Suppressor macrophage treated with lipopolysaccharide for 1 hour (primary cell): ENCODE measurements at regions not wholly inside any gene's neighbourhood (a gene's known extent, or its start where the extent isn't known, plus 50 kb on each side); places are given as distances from the start of the nearest gene placed in this dataset.

Experiments used
- DNase-seq, 3 donors: peaks; one replicate each; pipeline ENCODE4 v3.0.0-alpha.2; 2020 to 2022

DNA sequence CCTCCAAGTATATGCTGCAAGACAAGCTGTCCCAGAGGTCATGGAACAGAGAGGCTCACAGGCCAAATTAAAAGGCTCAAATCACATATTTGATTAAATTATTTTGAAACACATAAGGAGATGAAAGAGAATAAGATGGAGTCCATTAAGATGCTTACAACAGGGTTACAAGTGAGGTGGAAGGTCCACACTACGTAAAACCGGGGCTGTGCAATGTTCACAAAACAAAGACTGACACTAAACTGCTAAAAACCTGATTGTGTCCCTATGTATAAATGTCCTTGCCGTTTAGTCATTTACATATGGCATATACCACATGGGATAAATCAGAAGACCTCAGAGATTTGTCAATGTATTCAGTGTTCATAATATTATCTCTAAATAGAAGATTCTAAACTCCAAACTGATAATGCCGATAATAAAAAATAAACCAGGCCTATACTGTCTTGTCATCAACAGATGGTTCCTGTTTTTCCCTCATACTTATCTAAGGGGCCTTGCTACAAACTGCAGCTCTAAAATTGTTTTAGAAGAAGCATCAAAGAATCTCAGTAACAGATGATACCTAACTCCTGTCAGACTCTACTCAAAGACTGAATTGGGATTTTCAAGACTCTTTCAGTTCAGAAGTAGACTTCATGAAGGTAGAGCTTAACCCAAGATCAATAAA lies 51.8 kb upstream of the RIPOR2 start:
- no peak for DNase-seq

DNA sequence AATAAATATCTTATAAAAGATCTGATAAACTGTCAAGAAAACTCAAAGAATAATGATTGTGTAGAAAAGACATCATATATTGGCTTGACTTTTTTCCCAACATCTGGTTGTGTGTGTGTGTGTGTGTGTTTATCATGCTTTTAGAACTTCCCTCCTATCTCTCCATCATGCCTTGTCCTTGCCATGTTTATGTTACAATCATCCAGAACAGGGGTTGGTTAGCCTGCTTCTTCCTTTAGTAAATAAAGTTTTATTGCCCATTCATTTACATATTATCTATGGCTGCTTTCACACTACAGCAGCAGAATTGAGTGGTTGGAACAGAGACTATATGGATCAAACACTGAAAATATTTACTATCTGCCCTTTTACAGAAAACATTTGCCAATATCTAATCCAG lies 52.8 kb upstream of the RIPOR2 start:
- no peak for DNase-seq

GRCh38 chr6:24990236-24990845 lies 54.6 kb upstream of the RIPOR2 start:
- no peak for DNase-seq

- DNase-seq, result no peak
These were observed 55.4 kb upstream of the RIPOR2 start for GRCh38 chr6:24990944-24991809.

- DNase-seq, result peak; percentile 84 to 88 (median 84)
These were observed 56.2 kb upstream of the RIPOR2 start for GRCh38 chr6:24991810-24992467.

DNA sequence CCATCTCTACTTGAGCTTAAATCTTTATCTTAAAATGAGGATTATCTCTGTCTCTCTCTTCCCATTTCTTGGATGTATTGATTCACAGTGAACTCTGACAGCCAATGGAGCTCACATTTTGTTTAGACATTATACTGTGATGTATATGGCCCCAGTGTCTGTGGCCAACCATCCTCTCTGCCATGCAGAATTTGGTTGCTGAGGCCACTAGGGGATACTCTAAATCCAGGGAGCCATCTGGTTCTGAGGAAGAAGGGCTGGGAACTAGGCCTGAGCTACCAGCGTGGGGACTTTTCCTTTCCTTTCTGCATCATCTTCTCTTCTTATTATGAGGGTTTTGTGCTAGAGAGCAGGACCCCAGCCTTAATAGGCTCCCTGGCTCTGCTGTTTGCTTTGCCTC lies 59.1 kb upstream of the RIPOR2 start:
- DNase-seq, result no peak

DNA sequence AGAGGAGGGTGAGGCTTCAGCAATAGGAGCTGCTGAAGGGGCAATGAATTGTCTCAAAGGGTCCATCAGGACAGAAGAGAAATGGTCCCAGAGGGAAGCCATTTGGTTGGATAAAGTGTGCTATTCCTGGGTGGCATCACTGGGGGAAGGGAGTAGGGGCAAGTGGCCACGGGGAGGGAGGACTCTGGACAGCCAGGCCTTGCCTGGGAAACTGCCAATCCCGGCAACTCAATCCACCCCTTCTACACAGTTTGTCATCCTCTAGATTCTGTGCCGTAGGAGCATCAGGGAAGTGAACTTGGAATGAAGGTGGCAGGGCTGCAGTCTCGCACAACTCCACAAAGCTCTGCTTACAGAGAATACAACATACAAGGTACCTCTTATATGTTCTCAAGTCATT lies 59.5 kb upstream of the RIPOR2 start:
- no peak for DNase-seq

DNA sequence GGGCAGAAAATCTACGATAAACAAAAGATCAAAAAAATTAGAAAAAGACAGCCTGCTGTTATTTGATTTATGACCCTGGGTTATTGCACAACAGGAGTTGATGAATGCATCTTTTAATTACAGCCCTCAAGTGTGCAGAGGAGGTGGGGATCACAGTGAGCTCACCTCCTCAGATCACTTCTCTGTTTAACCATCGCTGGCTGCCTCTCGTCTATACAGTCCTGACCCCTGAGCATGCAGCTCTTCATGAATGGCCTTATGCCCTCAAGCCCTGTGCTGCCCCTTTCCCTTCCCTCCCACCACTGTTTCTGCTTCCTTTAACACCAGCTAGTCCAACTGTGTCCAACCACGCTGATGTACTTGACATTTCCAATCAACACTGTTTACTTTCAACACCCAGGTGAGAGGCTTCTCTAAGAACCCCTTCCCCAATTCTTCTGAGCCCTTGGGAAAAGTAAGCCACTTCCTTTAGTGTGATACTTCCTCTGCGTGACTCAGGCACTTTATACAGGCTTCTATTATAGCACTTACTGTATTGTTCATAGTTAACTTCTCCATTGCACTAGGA lies 60.6 kb upstream of the RIPOR2 start:
- DNase-seq, result peak; percentile 44 to 76 (median 69)

- peak in 2 of 3 donors; percentile 58 for DNase-seq
These were observed 61.5 kb upstream of the RIPOR2 start for GRCh38 chr6:24997231-24997630.

GRCh38 chr6:24997905-24998304 lies 62.1 kb upstream of the RIPOR2 start:
- DNase-seq, result peak in 1 of 3 donors; percentile 11

GRCh38 chr6:25002326-25003091 lies 66.7 kb upstream of the RIPOR2 start:
- no peak for DNase-seq

DNA sequence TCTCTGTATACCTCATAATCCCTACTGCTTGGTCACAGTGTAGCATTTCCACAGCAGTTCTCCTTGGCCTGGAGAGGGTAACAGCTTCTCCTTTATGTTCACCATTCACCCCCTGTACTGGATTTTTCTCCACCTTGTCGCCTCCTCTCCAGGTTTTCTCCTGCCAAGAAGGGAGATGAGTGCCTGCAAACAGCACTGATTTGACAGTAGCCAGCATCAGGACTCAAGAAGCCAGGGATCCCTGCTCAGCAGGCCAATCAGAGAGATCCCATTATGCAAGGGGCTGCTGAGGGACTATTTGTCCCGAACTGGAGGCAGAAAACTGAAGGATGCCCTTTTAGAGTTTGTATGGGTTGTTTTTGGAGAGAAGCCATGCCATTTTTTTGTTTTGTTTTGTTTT lies 68.6 kb upstream of the RIPOR2 start:
- no peak for DNase-seq

- DNase-seq, result no peak
These were observed 69.2 kb upstream of the RIPOR2 start for GRCh38 chr6:25005010-25005409.

- DNase-seq, result no peak
These were observed 70.3 kb upstream of the RIPOR2 start for GRCh38 chr6:25006075-25006474.

DNA sequence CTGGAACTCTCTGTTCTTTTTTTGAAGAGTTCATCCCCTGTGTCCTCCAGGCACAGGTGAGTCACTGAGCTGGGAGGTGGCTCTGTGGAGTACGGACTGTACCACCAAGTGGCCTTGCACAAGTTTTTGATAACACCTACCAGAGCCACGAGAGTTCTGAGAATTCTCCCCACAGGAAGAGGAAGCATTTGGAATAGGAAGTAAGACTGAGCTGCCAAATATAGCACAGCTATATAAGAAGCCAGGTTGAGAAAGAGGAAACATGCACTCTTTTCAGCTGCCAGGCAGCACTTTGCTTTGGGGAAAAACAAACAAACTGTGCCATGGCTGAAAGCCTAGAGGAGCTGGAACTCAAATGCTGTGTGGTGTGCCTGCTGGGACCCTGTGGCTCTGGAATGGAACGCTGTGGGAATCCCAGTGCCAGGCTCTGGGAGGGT lies 70.8 kb upstream of the RIPOR2 start:
- DNase-seq, result peak; percentile 79 to 94 (median 90)

- DNase-seq, result peak; percentile 83 to 96 (median 91)
These were observed 71.5 kb upstream of the RIPOR2 start for GRCh38 chr6:25007269-25007699.

GRCh38 chr6:25008707-25009392 lies 73.1 kb upstream of the RIPOR2 start:
- no peak for DNase-seq

- DNase-seq, result no peak
These were observed 73.6 kb upstream of the RIPOR2 start for GRCh38 chr6:25009393-25009710.

GRCh38 chr6:25010176-25010575 lies 74.4 kb upstream of the RIPOR2 start:
- DNase-seq, result no peak

DNA sequence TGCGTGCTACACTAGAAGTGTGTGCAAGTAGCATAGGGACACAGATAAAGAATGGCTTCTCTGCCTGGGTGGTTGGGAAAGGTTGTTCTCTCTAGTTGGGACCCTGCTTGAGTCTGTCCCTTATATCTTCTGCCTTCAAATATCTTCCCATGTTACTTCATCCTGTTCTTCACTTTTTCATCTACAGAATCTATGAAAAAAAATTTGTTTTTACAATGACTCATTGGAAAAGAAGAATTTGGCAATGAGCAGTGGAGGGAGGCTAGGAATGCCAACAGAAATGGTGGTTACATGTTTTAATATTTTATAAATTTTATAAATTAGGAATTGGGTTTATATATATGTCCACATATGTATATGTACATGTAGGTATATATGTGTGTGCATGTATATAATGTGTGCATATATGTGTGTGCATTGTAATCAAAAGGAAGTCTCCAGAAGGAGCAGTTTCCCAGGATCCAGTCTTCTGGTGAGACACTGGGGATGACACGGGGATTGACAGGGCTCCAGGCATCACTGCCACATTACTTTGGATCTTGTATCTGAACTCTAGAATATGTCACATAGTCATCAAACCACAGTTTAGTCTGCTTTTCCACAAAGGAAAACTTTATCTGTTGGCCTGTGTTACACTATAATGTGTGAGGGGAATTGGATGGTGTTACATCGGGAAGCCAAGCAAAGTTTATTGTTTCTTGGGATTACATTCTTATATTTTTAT lies 75.3 kb upstream of the RIPOR2 start:
- DNase-seq, result peak in 1 of 3 donors; percentile 45

DNA sequence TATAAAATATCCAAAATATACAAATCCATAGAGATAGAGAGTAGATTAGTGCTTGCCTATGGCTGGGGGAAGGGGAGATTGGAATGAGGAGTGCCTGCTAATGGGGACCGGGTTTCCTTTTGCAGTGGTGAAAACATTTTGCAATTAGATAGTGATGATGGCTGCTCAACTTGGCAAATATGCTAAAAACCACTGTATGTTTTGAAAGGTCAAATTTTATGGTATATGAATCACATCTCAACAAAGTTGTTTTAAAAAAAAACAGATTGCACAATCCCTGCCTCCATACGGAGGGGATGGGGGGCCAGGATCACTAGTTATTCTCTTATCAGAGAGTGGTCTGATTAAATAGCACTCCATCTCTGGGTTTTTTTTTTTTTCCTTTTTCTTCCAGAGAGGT lies 76.9 kb upstream of the RIPOR2 start:
- peak in 1 of 3 donors; percentile 60 for DNase-seq
